Adrenal gland (tissue), 9 donors: ENCODE measurements at regions not wholly inside any gene's neighbourhood (a gene's known extent, or its start where the extent isn't known, plus 50 kb on each side); places are given as distances from the start of the nearest gene placed in this dataset.

Experiments used
- DNase-seq, 7 donors: peaks; one replicate each; pipeline ENCODE4 v3.0.0-alpha.2; 2019 to 2020
- H3K27ac ChIP-seq, 5 donors: fragments of 200-600 bp; sonication (generic) in 4 of 5; 1 replicate in 3 of 5; 2 replicates in 2 of 5; pipeline versions ENCODE4 v1.5.1 to v1.8.0; 2016 to 2020; ENCODE audit warnings: mild to moderate bottlenecking in 1 of 5
- H3K27me3 ChIP-seq: fragments of 200-600 bp; 2 replicates; pipeline ENCODE4 v1.8.0; 2021
- H3K36me3 ChIP-seq, 2 donors: fragments of 200-600 bp; replicated peaks in 1 of 2; 1 replicate in 1 of 2; 2 replicates in 1 of 2; pipeline versions ENCODE4 v1.5.1 to v1.8.0; 2018 to 2022
- H3K4me1 ChIP-seq, 2 donors: fragments of 200-600 bp; replicated peaks in 1 of 2; 1 replicate in 1 of 2; 2 replicates in 1 of 2; pipeline versions ENCODE4 v1.5.1 to v1.8.0; 2018 to 2021
- H3K4me3 ChIP-seq, 4 donors: fragments of 200-600 bp; sonication (generic) in 3 of 4; one replicate each; pipeline ENCODE4 v1.5.1; 2016 to 2018
- H3K9me3 ChIP-seq, 3 donors: fragments of 200-600 bp; sonication (generic) in 1 of 3; replicated peaks in 1 of 3; 1 replicate in 2 of 3; 2 replicates in 1 of 3; pipeline versions ENCODE4 v1.5.1 to v1.8.0; 2016 to 2021
- POLR2A ChIP-seq, 2 donors: fragments of 450-650 bp; IDR thresholded peaks; one replicate each; pipeline ENCODE4 v1.6.1; 2017; ENCODE audit warnings: antibody characterized with exemption in 2 of 2, mild to moderate bottlenecking in 2 of 2, moderate library complexity in 1 of 2
- WGBS, 4 donors: extraction: QIAGEN DNeasy Blood & Tissue Kit in 2 of 4; methylation state at CpG; one replicate each; pipeline versions ENCODE4 v1.1.5 to v1.1.7; 2013 to 2017; 5-methylcytosine and 5-hydroxymethylcytosine counted together
- intact Hi-C, 2 donors: fragments of 100-400 bp; cut with DNase I; formaldehyde crosslinking; loops; one replicate each; pipeline versions ENCODE4 v1.14.1 to v1.15.0; 2022 to 2023
- TF ChIP-seq, protein P1 (sequence below), 6 experiments: fragments of 450-650 bp in 4 of 6; fragments of 200-600 bp in 2 of 6; sonication (generic) in 1 of 6; IDR thresholded peaks; 1 replicate in 5 of 6; 2 replicates in 1 of 6; pipeline versions ENCODE4 v1.5.1 to v1.8.0; 2016 to 2021; ENCODE audit warnings: antibody characterized with exemption in 6 of 6, mild to moderate bottlenecking in 2 of 6, moderate library complexity in 1 of 6
- donor health status: healthy with polysubstance abuse.
- donor health status: Bipolar disorder and iron deficiency.
- donor health status: DM: yes; HTN: yes; CAD: no.
- donor health status: DM: no; HTN: no; CAD: no.
- donor health status: DM: no; HTN: no; CAD: no.

DNA sequence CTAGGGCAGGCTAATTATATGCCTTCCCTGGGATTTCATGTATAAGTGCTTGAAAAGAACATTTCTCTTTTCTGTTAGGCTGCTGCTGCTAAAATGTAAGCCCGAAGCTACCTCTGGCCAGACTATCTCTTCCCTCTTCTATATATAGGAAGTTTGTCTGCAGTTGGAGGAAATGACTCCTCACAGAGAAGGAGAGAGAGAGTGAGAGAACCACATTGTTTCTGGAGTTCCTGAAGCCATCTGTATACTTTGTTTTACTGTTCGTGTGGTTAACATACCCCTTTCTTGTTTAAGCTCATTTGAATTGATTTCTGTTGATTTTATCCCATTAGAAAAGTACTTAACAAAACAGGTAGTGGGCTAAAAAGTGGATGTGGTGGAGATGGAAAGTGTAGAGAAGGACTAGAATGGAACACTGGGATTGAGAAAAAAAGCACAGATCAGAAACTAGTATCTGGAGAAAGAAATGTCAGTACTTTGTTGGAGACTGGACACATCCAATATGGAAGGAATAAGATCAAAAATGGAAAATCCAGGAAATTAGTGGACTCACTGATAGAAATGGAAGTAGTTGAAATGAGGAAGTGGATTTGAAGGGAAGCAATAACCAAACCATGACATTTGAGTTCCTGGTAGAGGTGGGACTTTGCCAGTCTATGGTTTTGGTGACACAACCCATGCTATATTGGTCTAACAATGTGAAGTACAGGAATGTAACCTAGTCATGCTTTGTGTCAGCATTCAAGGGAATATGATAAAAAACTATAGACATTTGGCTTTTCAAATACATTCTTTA lies 112.6 kb downstream of the TMA16 start:
- no peaks in the 10 kb centered on the region for H3K9me3 ChIP-seq
- H3K27ac ChIP-seq, result peak overlapping the region in 2 of 5 donors; percentile 5 to 52
- 40 to 56% (median 47%) methylated on average over 2 of the region's 2 CpGs for WGBS, 4 donors
- H3K4me1 ChIP-seq, result no peaks in the 10 kb centered on the region
- peak in 1 of 2 donors; percentile 5 for TF ChIP-seq POLR2A (IDR thresholded peaks at IDR 0.05)
- TF ChIP-seq, protein P1, sequence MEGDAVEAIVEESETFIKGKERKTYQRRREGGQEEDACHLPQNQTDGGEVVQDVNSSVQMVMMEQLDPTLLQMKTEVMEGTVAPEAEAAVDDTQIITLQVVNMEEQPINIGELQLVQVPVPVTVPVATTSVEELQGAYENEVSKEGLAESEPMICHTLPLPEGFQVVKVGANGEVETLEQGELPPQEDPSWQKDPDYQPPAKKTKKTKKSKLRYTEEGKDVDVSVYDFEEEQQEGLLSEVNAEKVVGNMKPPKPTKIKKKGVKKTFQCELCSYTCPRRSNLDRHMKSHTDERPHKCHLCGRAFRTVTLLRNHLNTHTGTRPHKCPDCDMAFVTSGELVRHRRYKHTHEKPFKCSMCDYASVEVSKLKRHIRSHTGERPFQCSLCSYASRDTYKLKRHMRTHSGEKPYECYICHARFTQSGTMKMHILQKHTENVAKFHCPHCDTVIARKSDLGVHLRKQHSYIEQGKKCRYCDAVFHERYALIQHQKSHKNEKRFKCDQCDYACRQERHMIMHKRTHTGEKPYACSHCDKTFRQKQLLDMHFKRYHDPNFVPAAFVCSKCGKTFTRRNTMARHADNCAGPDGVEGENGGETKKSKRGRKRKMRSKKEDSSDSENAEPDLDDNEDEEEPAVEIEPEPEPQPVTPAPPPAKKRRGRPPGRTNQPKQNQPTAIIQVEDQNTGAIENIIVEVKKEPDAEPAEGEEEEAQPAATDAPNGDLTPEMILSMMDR (IDR thresholded peaks at IDR 0.05), result no peak
- intact Hi-C loops, result no loop called here
- no peak for DNase-seq
- no peaks in the 10 kb centered on the region for H3K27me3 ChIP-seq
- no peak overlapping the region for H3K4me3 ChIP-seq
- H3K36me3 ChIP-seq, result no peaks in the 10 kb centered on the region

- no peaks in the 10 kb centered on the region for H3K4me1 ChIP-seq
- no peak overlapping the region for H3K27ac ChIP-seq
- H3K9me3 ChIP-seq, result no peaks in the 10 kb centered on the region
- intact Hi-C loops, result no loop called here
- WGBS, 4 donors, result 54 to 69% (median 67%) methylated on average over 2 of the region's 2 CpGs
- H3K27me3 ChIP-seq, result no peaks in the 10 kb centered on the region
- TF ChIP-seq, protein P1 (IDR thresholded peaks at IDR 0.05), result no peak
- TF ChIP-seq POLR2A (IDR thresholded peaks at IDR 0.05), result no peak
- DNase-seq, result no peak
- H3K36me3 ChIP-seq, result no peaks in the 10 kb centered on the region
- no peak overlapping the region for H3K4me3 ChIP-seq
Observed at GRCh38 chr4:163609019-163609418, 114.5 kb downstream of the TMA16 start.

- no peak for TF ChIP-seq POLR2A (IDR thresholded peaks at IDR 0.05)
- TF ChIP-seq, protein P1 (IDR thresholded peaks at IDR 0.05), result no peak
- DNase-seq, result no peak
- Histone ChIP-seq H3K4me3 (peak overlapping the region in 1 of 4 donors; percentile 50), H3K36me3 (no peaks in the 10 kb centered on the region), H3K9me3 (no peaks in the 10 kb centered on the region), H3K4me1 (no peaks in the 10 kb centered on the region), H3K27me3 (no peaks in the 10 kb centered on the region), H3K27ac (peak overlapping the region in 2 of 5 donors; percentile 28 to 67)
- intact Hi-C loops, result no loop called here
- 59 to 63% (median 62%) methylated on average over 4 of the region's 4 CpGs for WGBS, 4 donors
Observed at GRCh38 chr4:163610648-163611047, 116.2 kb downstream of the TMA16 start.

DNA sequence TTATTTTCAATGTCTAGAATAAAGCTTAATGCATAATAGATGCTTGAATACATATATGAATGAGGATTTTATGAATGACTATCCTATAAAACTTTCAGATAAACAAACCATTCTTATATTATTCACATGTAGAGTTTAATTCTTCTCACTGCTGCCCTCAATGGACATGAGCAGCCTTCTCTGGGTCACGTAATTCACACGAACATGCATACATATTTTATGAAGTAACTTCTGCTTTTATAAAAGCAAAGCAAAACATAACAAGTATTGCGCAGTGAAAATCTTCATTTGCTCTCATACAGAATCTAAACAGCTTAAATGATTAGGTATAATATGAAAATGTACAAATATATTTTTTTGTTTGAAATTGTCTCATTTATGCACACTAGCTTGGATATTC lies 116.7 kb downstream of the TMA16 start:
- intact Hi-C loops, result no loop called here
- H3K9me3 ChIP-seq, result no peaks in the 10 kb centered on the region
- no peak for DNase-seq
- peak overlapping the region in 3 of 5 donors; percentile 27 to 67 (median 28) for H3K27ac ChIP-seq
- no peaks in the 10 kb centered on the region for H3K27me3 ChIP-seq
- 42 to 61% (median 55%) methylated on average over 3 of the region's 3 CpGs for WGBS, 4 donors
- TF ChIP-seq POLR2A (IDR thresholded peaks at IDR 0.05), result no peak
- TF ChIP-seq, protein P1 (IDR thresholded peaks at IDR 0.05), result no peak
- H3K4me3 ChIP-seq, result peak overlapping the region in 1 of 4 donors; percentile 50
- H3K36me3 ChIP-seq, result no peaks in the 10 kb centered on the region
- H3K4me1 ChIP-seq, result no peaks in the 10 kb centered on the region
